ENCODE measurements at regions not wholly inside any gene's neighbourhood (a gene's known extent, or its start where the extent isn't known, plus 50 kb on each side); places are given as distances from the start of the nearest gene placed in this dataset.

DNA sequence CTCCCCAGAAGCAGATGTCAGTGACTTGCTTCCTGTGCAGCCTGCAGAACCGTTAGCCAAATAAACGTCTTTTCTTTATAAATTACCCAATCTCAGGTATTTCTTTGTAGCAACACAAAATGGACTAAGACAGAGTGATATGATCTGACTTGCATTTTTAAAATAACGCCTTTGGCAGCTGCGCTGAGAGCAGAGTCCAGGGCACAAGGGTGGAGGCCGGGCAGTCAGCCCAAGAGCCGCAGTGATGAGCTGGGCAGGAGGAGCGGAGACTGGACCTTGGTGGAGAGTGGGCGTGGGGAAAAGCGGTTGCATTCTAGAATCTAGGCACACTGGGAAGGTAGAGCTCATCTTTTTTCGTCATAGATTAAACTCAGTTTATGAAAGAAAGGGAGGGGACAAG is 56.5 kb upstream of the ACSL1 start (continued):
- TF ChIP-seq ZKSCAN5 (CRISPR knock-in tag; IDR thresholded peaks at IDR 0.05) (no peak), SRF (IDR thresholded peaks at IDR 0.05; ENCODE audit: low read depth, low read length) (no peak), ZC3H13 (CRISPR knock-in tag; IDR thresholded peaks at IDR 0.05) (no peak)

DNA sequence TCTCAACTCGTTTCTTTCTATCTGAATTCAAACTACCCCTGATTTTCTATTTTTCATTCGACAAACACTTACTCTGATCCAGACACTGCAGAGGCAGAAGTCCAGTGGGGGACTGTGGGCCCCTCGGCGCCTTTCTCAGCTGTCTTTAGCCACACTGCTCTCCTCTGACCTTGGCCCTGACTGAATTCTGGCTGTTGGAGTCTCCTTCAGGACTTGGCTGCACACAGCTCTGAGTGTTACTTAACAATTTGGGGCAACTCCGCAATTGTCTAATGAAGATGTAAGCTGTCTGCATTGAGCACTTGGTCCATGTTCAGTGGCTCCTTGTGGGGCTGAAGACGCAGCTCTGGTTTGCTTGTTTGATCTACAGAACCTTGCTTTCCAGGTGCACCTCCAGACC is 57.3 kb upstream of the ACSL1 start:
- Histone ChIP-seq H3K79me2 (ENCODE audit: insufficient read depth, low read length) (no peaks in the 10 kb centered on the region), H3K36me3 (replicated peaks in 1 of 2; ENCODE audit: control insufficient read depth in 1 of 2, insufficient read depth in 2 of 2, low read length in 2 of 2) (no peaks in the 10 kb centered on the region), H3K9ac (ENCODE audit: insufficient read depth, low read depth, low read length) (no peak overlapping the region), H3K27ac (ENCODE audit: extremely low read length, insufficient read depth, low read length) (no peak overlapping the region), H4K20me1 (ENCODE audit: insufficient read depth, low read length) (no peaks in the 10 kb centered on the region), H3K9me3 (ENCODE audit: low read length) (no peaks in the 10 kb centered on the region), H2AFZ (ENCODE audit: low read length) (no peak overlapping the region), H3K4me1 (ENCODE audit: insufficient read depth, low read length) (peaks cover 60% of the 10 kb centered on the region), H3K4me2 (ENCODE audit: low read depth, low read length) (no peak overlapping the region), H3K4me3 (replicated peaks in 1 of 3; ENCODE audit: insufficient read depth in 1 of 3, low read depth in 2 of 3, low read length in 3 of 3) (no peak overlapping the region), H3K27me3 (ENCODE audit: control insufficient read depth in 1 of 2, insufficient read depth in 2 of 2, low read length in 2 of 2) (no peaks in the 10 kb centered on the region)
- intact Hi-C loops (cut with micrococcal nuclease; ENCODE audit: unreplicated experiment): no loop called here
- no peak for TF ChIP-seq MBD4 (IDR thresholded peaks at IDR 0.05; ENCODE audit: borderline replicate concordance, low read length)
- no peak for TF ChIP-seq KLF12 (CRISPR knock-in tag; IDR thresholded peaks at IDR 0.05; ENCODE audit: borderline replicate concordance)
- no peak for TF ChIP-seq SCMH1 (CRISPR knock-in tag; IDR thresholded peaks at IDR 0.05; ENCODE audit: borderline replicate concordance)
- TF ChIP-seq AGO1 (IDR thresholded peaks at IDR 0.05; ENCODE audit: low read depth, low read length, poor library complexity, severe bottlenecking): no peak
- TF ChIP-seq, protein P1, sequence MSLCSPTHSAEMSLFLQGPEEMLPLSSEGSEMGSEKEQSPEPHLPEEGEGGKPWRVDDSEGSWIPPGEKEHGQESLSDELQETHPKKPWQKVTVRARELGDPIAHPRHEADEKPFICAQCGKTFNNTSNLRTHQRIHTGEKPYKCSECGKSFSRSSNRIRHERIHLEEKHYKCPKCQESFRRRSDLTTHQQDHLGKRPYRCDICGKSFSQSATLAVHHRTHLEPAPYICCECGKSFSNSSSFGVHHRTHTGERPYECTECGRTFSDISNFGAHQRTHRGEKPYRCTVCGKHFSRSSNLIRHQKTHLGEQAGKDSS (CRISPR knock-in tag; IDR thresholded peaks at IDR 0.05; ENCODE audit: borderline replicate concordance, low read depth): no peak
- no peak for TF ChIP-seq ZNF660 (CRISPR knock-in tag; IDR thresholded peaks at IDR 0.05; ENCODE audit: borderline replicate concordance, low read depth)
- TF ChIP-seq KLF11 (CRISPR knock-in tag; IDR thresholded peaks at IDR 0.05): no peak
- no peak for TF ChIP-seq PHF21A (CRISPR knock-in tag; IDR thresholded peaks at IDR 0.05)
- TF ChIP-seq ZBTB7A (CRISPR knock-in tag; IDR thresholded peaks at IDR 0.05): no peak
- no peak for TF ChIP-seq LCORL (IDR thresholded peaks at IDR 0.05)
- TF ChIP-seq LCORL (CRISPR knock-in tag; IDR thresholded peaks at IDR 0.05): no peak
- TF ChIP-seq NRL (CRISPR knock-in tag; IDR thresholded peaks at IDR 0.05; ENCODE audit: borderline replicate concordance): no peak
- TF ChIP-seq KDM5A (IDR thresholded peaks at IDR 0.05; ENCODE audit: borderline replicate concordance, low read length): no peak
- TF ChIP-seq CBX2 (IDR thresholded peaks at IDR 0.05; ENCODE audit: low read depth, low read length): no peak
- TF ChIP-seq CBX2 (CRISPR knock-in tag; IDR thresholded peaks at IDR 0.05; ENCODE audit: low read depth): no peak
- no peak for TF ChIP-seq DR1 (CRISPR knock-in tag; IDR thresholded peaks at IDR 0.05)
- TF ChIP-seq AKAP8 (CRISPR knock-in tag; IDR thresholded peaks at IDR 0.05): no peak
- TF ChIP-seq MAFK (conservative IDR thresholded peaks at IDR 0.05 in 1 of 2, IDR thresholded peaks at IDR 0.05 in 1 of 2; ENCODE audit: low read length in 2 of 2): no peak
- POLR2A ChIA-PET: no interaction called here
- in situ Hi-C loops (cut with HindIII; ENCODE audit: extremely low pct_ligation_motif_present, low pct_unique_long_range_greater_than_20kb): no loop called here
- CTCF ChIA-PET (ENCODE audit: low intra/inter-chr PET ratio, low total read pairs): no interaction called here
- BruUV-seq (replicated peaks): no TSS peak
- FAIRE-seq: no peak
- 74% methylated on average over 5 of the region's 6 CpGs for WGBS (ENCODE audit: low lambda C conversion rate)
- no peak for ATAC-seq
- no peak for DNase-seq (ENCODE audit: low spot score)

Data from HepG2 (cell line).